ENCODE measurements at regions not wholly inside any gene's neighbourhood (a gene's known extent, or its start where the extent isn't known, plus 50 kb on each side); places are given as distances from the start of the nearest gene placed in this dataset.

GRCh38 chr14:25552826-25553225 lies 502.9 kb upstream of the STXBP6 start:
- FAIRE-seq = no peak
- no peak for DNase-seq (ENCODE audit: extremely low spot score, insufficient read length, low read depth)

DNA sequence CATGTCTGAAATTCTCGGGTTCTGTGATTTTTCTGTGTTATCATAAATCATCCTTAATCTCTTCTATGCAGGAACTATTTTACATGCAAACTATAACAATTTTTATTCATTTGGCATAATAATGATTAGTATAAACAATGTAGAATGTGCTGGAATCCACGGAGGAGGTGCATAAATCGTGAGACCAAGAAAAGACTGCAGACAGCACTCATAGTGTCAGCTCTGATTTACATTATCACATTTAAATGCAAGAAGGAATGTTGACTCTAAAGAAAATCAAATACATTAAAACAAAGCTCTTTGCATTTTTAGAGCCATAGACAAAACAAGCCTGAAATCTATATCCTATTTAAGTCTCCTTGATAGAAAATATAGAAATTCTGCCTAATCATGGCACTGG lies 501.7 kb upstream of the STXBP6 start:
- DNase-seq (ENCODE audit: extremely low spot score, insufficient read length, low read depth) (no peak), FAIRE-seq (no peak)

DNA sequence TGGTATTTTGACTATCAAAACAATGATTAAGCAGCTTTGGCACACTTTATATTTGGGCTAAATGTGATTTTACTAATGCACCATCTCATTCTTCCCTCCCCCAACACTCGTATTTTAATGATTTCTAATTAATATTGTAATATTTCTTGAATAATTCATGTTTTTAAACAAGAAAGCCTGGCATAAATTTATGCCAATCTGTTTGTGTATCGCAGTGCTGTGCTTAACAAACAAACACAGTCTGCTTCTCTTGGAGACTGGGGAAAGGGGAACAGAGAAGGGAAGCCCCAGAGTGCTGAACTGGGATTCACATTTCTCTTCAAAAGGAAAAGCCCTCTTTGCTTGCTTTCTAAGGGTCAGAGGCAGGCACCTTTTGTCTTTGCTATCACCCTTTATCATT lies 496.9 kb upstream of the STXBP6 start:
- FAIRE-seq (no peak), DNase-seq (ENCODE audit: extremely low spot score, insufficient read length, low read depth) (no peak)

- DNase-seq (ENCODE audit: extremely low spot score, insufficient read length, low read depth) (no peak), FAIRE-seq (no peak)
These were observed 488.0 kb upstream of the STXBP6 start for GRCh38 chr14:25537846-25538455.

DNA sequence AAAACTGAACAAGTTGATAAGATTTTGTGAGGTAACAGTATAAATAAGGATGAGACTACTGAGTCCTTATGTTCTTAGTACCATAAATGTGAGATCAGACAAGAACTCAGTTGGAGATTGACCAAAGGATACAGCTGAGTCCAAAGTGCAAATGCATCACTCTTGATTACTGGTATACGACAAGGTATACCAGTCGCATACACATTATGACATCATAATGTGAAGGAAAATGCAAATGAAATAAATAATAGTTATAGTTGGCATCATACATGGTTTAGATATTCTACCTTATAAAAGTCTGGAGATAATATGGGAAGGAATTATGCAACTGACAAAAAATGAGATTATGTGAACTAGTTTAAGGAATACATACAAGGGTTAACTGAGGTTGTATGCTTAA lies 476.3 kb upstream of the STXBP6 start:
- no peak for FAIRE-seq
- no peak for DNase-seq (ENCODE audit: extremely low spot score, insufficient read length, low read depth)

- FAIRE-seq = no peak
- DNase-seq (ENCODE audit: extremely low spot score, insufficient read length, low read depth) = no peak
These were observed 473.0 kb upstream of the STXBP6 start for GRCh38 chr14:25522926-25523325.

DNA sequence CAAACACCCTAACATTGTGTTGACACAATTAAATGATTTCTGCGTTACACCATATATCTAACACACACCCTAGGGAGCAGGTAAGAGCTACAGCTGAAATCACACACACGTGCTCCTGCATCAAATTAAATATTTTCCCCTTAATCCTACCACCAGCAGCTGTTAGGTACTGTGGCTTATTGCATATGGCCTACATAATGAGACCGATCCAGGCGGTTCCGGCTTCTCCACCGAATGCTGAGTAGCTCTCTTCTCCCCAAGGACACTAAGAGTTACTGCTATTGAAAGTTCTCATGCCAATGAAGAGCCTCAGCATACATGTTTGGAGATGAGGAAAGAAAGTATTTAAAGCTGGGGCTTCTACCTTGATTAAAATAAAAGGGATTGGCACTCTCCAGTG lies 472.2 kb upstream of the STXBP6 start:
- DNase-seq (ENCODE audit: extremely low spot score, insufficient read length, low read depth) (no peak), FAIRE-seq (no peak)

DNA sequence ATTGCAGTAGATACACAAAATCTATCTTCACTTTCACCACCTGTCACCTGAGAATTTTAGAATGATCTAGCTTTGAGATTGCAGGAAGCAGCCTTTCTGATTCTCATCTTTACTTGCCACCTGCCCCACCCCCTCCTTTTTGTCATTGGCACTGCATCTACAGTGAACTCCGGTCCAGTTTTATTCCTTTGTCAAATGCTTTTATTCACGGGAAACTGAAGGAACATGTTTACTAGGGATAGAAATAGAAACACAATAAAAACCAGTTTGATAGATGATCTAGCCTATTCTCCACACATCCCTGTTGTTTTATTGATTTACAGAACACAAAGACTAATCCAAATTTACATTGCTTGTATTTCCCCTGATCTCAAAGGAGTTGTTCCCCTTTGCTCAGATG lies 471.7 kb upstream of the STXBP6 start:
- no peak for DNase-seq (ENCODE audit: extremely low spot score, insufficient read length, low read depth)
- FAIRE-seq = no peak

GRCh38 chr14:25520821-25521220 lies 470.9 kb upstream of the STXBP6 start:
- DNase-seq (ENCODE audit: extremely low spot score, insufficient read length, low read depth) (no peak), FAIRE-seq (no peak)

GRCh38 chr14:25518364-25518763 lies 468.4 kb upstream of the STXBP6 start:
- FAIRE-seq (no peak), DNase-seq (ENCODE audit: extremely low spot score, insufficient read length, low read depth) (no peak)

DNA sequence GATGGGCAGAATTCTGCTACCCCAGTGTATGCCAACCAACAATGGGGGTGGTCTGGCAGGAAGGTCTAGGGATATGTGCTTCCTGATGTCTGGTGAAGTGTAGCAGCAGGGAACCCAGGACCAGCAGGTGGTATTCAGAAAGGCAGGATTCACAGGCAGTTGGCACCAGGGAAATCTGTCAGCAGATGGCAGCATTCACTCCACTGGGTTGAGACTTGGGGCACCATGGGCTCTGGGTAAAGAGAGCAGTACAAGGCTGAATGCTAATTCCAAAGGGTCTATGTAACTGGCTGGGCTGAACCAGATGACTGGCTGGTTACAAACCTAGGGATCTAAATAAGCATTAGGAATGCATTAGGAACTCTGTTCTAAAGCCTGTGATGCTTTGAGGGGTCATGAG lies 466.9 kb upstream of the STXBP6 start:
- DNase-seq (ENCODE audit: extremely low spot score, insufficient read length, low read depth) = no peak
- FAIRE-seq = no peak

- DNase-seq (ENCODE audit: extremely low spot score, insufficient read length, low read depth) (no peak), FAIRE-seq (no peak)
These were observed 458.9 kb upstream of the STXBP6 start for GRCh38 chr14:25508845-25509244.

DNA sequence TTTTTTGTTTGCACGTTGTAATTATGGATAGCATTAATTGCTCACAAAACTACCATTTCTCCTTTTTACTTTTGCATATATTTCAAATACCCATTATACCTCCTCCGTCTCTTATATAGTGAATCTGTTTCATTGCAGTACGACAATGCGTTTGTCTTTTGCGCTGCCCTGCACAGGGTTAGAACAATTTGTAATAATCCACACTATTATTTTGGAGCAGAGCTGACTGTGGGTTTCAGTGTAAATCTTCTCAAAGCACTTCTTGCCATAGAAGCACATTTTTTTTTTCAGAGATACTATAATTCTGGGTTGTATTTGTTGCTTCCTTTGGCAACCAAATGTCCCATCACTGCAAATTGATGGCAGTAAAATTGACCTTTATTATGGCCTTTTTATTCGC lies 451.8 kb upstream of the STXBP6 start:
- no peak for FAIRE-seq
- DNase-seq (ENCODE audit: extremely low spot score, insufficient read length, low read depth) = no peak

DNA sequence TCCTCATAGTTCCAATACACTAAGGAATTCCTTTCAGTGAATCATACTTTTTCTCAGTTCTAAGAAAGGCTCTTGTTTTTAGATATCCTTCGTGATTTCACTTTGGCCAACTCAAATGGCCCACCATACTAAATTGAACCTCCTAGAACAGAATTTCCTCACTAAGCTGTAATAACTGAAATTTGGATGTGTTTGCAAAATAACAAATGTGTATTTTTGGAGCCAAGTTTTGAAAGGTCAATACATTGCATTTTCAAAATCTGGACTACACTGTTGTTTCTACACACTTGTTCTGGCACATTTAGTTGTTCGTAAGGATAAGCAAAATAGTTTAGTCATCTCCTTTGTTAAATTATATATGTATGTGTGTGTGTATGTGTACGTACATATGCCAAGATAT lies 439.0 kb upstream of the STXBP6 start:
- no peak for FAIRE-seq
- DNase-seq (ENCODE audit: extremely low spot score, insufficient read length, low read depth) = no peak

DNA sequence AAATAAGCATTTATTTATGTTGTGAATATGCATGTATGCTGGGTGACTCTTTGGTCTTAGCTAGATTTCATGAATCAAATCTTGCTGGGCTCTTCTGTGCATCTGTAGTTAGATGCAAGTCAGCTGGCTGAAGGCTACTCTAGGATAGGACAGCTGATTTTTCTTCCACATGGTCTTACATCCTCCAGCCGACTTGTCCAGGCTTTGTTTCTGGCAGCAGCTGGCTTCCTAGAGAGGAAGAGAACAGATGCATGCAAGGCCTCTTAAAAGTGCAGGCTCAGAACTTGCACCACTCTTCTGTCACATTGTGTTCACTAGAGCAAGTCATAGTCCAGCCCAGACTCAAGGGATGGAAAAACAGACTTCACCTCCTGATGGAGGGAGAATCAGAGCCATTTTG lies 435.4 kb upstream of the STXBP6 start:
- DNase-seq (ENCODE audit: extremely low spot score, insufficient read length, low read depth) (no peak), FAIRE-seq (no peak)

DNA sequence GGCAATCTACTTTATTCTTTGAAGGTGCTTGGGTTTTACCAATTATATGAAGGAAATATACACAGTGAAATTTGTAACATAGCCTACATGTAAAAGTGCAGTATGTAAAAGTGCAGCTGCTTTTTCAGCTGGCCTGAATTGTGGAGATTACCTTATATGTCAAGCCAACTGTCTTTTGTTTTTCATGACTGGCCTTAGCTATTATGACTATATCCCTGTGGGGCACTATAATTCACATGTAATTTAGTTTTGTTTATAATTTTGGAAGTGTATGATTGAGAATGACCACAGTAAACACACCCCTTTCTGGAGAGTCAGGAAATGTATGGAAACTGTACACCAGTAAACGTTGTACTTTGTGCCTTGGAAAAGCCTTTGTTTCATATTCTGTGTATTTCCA lies 435.0 kb upstream of the STXBP6 start:
- FAIRE-seq (no peak), DNase-seq (ENCODE audit: extremely low spot score, insufficient read length, low read depth) (no peak)

DNA sequence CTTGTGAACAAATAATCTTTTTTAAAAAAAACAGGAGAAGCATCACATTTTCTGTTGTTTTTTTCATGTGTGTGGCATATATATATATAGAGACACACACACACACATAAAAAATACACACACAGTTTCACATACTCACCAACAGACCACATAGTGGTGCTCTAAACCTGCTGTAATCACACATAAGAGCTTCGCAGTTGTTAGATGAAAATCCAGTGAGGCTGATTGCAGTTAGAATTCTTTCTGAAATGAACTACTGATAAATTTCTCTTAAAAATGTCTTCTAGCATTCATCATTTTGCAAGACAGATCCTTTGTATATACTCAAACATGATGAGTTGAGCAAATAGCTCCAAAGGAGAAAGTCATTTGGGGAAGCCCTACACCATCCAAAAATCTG lies 434.3 kb upstream of the STXBP6 start:
- FAIRE-seq (no peak), DNase-seq (ENCODE audit: extremely low spot score, insufficient read length, low read depth) (no peak)

- no peak for FAIRE-seq
- DNase-seq (ENCODE audit: extremely low spot score, insufficient read length, low read depth) = no peak
These were observed 427.6 kb upstream of the STXBP6 start for GRCh38 chr14:25477316-25478098.

DNA sequence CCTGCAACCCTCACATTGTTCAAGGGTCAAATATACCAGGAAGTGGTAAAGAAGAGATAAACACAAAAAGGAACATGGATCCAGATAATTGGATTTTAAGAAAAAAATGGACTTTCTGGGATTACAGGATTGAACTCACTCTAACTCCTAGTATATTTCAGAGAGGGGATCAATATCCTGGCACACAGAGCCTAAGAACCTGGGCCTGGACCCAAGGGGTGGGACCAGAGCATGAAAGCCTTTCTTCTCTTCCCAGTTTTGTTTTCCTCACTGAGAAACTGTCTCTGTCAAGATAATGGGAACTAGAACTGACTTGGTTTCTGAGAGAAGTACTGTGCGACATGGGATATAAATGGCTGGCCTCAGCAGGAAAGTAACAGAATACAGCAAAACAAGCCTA lies 422.8 kb upstream of the STXBP6 start:
- DNase-seq (ENCODE audit: extremely low spot score, insufficient read length, low read depth) = no peak
- no peak for FAIRE-seq

DNA sequence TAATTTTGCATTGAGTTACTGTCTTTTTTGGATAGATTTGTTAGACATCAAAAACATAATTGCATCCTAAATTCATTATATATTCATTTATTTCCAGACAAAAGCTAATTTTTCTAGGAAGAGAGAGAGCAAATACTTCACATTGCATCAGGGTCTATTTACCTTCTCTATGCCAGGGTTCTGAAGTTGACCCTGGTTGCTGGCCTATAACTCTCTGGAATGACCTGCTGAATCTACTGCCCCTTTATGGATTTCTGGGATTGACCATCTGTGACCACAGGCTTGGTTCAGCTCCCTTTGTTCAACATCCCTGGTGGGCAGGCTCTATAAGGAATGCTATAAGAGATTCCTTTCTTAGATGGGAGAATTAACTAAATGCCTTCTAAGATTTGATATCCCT lies 414.8 kb upstream of the STXBP6 start:
- FAIRE-seq (no peak), DNase-seq (ENCODE audit: extremely low spot score, insufficient read length, low read depth) (no peak)

DNA sequence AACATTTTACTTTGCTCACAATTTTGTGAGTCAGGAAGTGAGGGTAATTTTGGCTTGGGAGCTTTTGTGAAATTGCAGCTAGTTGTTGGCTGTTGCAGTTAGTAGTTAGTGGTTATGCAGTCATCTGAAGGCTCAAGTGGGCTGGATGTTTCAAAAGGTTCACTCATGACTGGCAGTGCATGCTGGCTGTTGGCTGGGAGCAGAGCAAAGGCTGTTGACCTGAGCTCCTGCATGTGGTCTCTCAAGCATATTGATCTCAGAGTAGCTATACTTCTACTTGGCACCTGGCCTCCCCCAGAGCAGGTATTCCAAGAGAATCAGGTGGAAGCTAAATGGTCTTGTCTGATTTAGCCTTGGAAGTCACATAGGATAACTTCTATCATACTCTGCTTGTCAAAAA lies 414.1 kb upstream of the STXBP6 start:
- no peak for FAIRE-seq
- DNase-seq (ENCODE audit: extremely low spot score, insufficient read length, low read depth) = no peak

DNA sequence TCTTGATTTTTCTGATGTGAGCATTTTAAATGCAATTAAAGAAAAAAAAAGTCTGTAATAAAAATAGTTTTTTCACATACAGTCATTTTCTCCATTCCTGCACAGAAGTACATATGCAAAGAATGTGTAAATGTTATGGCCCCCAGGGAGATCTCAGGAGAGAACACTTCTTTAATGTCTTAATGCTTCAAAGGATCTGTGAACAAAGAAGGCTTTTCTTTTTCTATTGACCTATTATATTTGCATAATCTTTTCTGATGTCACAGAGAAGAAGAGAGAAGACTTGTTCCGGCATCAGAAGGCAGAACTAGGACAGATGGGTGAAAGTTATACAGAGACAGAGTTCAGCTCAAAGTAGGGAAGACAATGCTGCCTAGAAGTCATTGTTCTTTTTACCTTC lies 413.5 kb upstream of the STXBP6 start:
- FAIRE-seq = no peak
- no peak for DNase-seq (ENCODE audit: extremely low spot score, insufficient read length, low read depth)

Data from GM18507 (cell line).